ENCODE measurements at regions not wholly inside any gene's neighbourhood (a gene's known extent, or its start where the extent isn't known, plus 50 kb on each side); places are given as distances from the start of the nearest gene placed in this dataset.

- H3K4me1 ChIP-seq (ENCODE audit: control insufficient read depth, insufficient read depth, low read length): no peaks in the 10 kb centered on the region
These were observed 2223.0 kb downstream of the MAT2B start for GRCh38 chr5:165728425-165728824.

GRCh38 chr5:165735388-165735787 is 2230.0 kb downstream of the MAT2B start:
- Histone ChIP-seq H3K27me3 (ENCODE audit: control insufficient read depth, insufficient read depth, low read length) (no peaks in the 10 kb centered on the region), H3K4me3 (ENCODE audit: low read length) (no peak overlapping the region), H3K4me1 (ENCODE audit: control insufficient read depth, insufficient read depth, low read length) (no peaks in the 10 kb centered on the region), H3K9ac (ENCODE audit: low read length) (no peak overlapping the region), H3K36me3 (ENCODE audit: control insufficient read depth, insufficient read depth, low read length) (no peaks in the 10 kb centered on the region), H3K27ac (ENCODE audit: low read depth, low read length) (no peak overlapping the region)

More at GRCh38 chr5:165728425-165728824, 2223.0 kb downstream of the MAT2B start:
- Histone ChIP-seq H3K9ac (ENCODE audit: low read length) (no peak overlapping the region), H3K27ac (ENCODE audit: low read depth, low read length) (no peak overlapping the region), H3K4me3 (ENCODE audit: low read length) (no peak overlapping the region), H3K27me3 (ENCODE audit: control insufficient read depth, insufficient read depth, low read length) (no peaks in the 10 kb centered on the region), H3K36me3 (ENCODE audit: control insufficient read depth, insufficient read depth, low read length) (no peaks in the 10 kb centered on the region)

- Histone ChIP-seq H3K27me3 (ENCODE audit: control insufficient read depth, insufficient read depth, low read length) (no peaks in the 10 kb centered on the region), H3K4me3 (ENCODE audit: low read length) (no peak overlapping the region), H3K4me1 (ENCODE audit: control insufficient read depth, insufficient read depth, low read length) (no peaks in the 10 kb centered on the region), H3K9ac (ENCODE audit: low read length) (no peak overlapping the region), H3K27ac (ENCODE audit: low read depth, low read length) (no peak overlapping the region), H3K36me3 (ENCODE audit: control insufficient read depth, insufficient read depth, low read length) (no peaks in the 10 kb centered on the region)
These were observed 2233.8 kb downstream of the MAT2B start for GRCh38 chr5:165739079-165739741.

GRCh38 chr5:165757791-165758190 is 2252.4 kb downstream of the MAT2B start:
- no peaks in the 10 kb centered on the region for H3K27me3 ChIP-seq (ENCODE audit: control insufficient read depth, insufficient read depth, low read length)
- no peak overlapping the region for H3K4me3 ChIP-seq (ENCODE audit: low read length)
- no peak overlapping the region for H3K27ac ChIP-seq (ENCODE audit: low read depth, low read length)
- H3K9ac ChIP-seq (ENCODE audit: low read length): no peak overlapping the region
- no peaks in the 10 kb centered on the region for H3K4me1 ChIP-seq (ENCODE audit: control insufficient read depth, insufficient read depth, low read length)
- no peaks in the 10 kb centered on the region for H3K36me3 ChIP-seq (ENCODE audit: control insufficient read depth, insufficient read depth, low read length)

- Histone ChIP-seq H3K4me1 (ENCODE audit: control insufficient read depth, insufficient read depth, low read length) (no peaks in the 10 kb centered on the region), H3K27me3 (ENCODE audit: control insufficient read depth, insufficient read depth, low read length) (no peaks in the 10 kb centered on the region), H3K27ac (ENCODE audit: low read depth, low read length) (no peak overlapping the region), H3K36me3 (ENCODE audit: control insufficient read depth, insufficient read depth, low read length) (no peaks in the 10 kb centered on the region), H3K4me3 (ENCODE audit: low read length) (no peak overlapping the region), H3K9ac (ENCODE audit: low read length) (no peak overlapping the region)
These were observed 2269.7 kb downstream of the MAT2B start for GRCh38 chr5:165775111-165775510.

- no peaks in the 10 kb centered on the region for H3K27me3 ChIP-seq (ENCODE audit: control insufficient read depth, insufficient read depth, low read length)
- H3K9ac ChIP-seq (ENCODE audit: low read length): no peak overlapping the region
- H3K4me3 ChIP-seq (ENCODE audit: low read length): no peak overlapping the region
- no peaks in the 10 kb centered on the region for H3K4me1 ChIP-seq (ENCODE audit: control insufficient read depth, insufficient read depth, low read length)
- no peak overlapping the region for H3K27ac ChIP-seq (ENCODE audit: low read depth, low read length)
- no peaks in the 10 kb centered on the region for H3K36me3 ChIP-seq (ENCODE audit: control insufficient read depth, insufficient read depth, low read length)
These were observed 2274.1 kb downstream of the MAT2B start for GRCh38 chr5:165779505-165779904.

- Histone ChIP-seq H3K27ac (ENCODE audit: low read depth, low read length) (no peak overlapping the region), H3K4me1 (ENCODE audit: control insufficient read depth, insufficient read depth, low read length) (no peaks in the 10 kb centered on the region), H3K4me3 (ENCODE audit: low read length) (no peak overlapping the region), H3K36me3 (ENCODE audit: control insufficient read depth, insufficient read depth, low read length) (no peaks in the 10 kb centered on the region), H3K9ac (ENCODE audit: low read length) (no peak overlapping the region), H3K27me3 (ENCODE audit: control insufficient read depth, insufficient read depth, low read length) (no peaks in the 10 kb centered on the region)
These were observed 2275.5 kb downstream of the MAT2B start for GRCh38 chr5:165780901-165781300.

GRCh38 chr5:165781738-165782137 is 2276.3 kb downstream of the MAT2B start:
- H3K4me1 ChIP-seq (ENCODE audit: control insufficient read depth, insufficient read depth, low read length): no peaks in the 10 kb centered on the region

GRCh38 chr5:165783024-165783423 is 2277.6 kb downstream of the MAT2B start:
- no peaks in the 10 kb centered on the region for H3K36me3 ChIP-seq (ENCODE audit: control insufficient read depth, insufficient read depth, low read length)
- H3K27ac ChIP-seq (ENCODE audit: low read depth, low read length): no peak overlapping the region
- no peaks in the 10 kb centered on the region for H3K4me1 ChIP-seq (ENCODE audit: control insufficient read depth, insufficient read depth, low read length)
- H3K4me3 ChIP-seq (ENCODE audit: low read length): no peak overlapping the region
- H3K9ac ChIP-seq (ENCODE audit: low read length): no peak overlapping the region
- no peaks in the 10 kb centered on the region for H3K27me3 ChIP-seq (ENCODE audit: control insufficient read depth, insufficient read depth, low read length)

More at GRCh38 chr5:165781738-165782137, 2276.3 kb downstream of the MAT2B start:
- no peak overlapping the region for H3K4me3 ChIP-seq (ENCODE audit: low read length)
- no peaks in the 10 kb centered on the region for H3K27me3 ChIP-seq (ENCODE audit: control insufficient read depth, insufficient read depth, low read length)
- no peak overlapping the region for H3K27ac ChIP-seq (ENCODE audit: low read depth, low read length)
- no peak overlapping the region for H3K9ac ChIP-seq (ENCODE audit: low read length)
- H3K36me3 ChIP-seq (ENCODE audit: control insufficient read depth, insufficient read depth, low read length): no peaks in the 10 kb centered on the region

- Histone ChIP-seq H3K36me3 (ENCODE audit: control insufficient read depth, insufficient read depth, low read length) (no peaks in the 10 kb centered on the region), H3K27ac (ENCODE audit: low read depth, low read length) (no peak overlapping the region), H3K9ac (ENCODE audit: low read length) (no peak overlapping the region), H3K27me3 (ENCODE audit: control insufficient read depth, insufficient read depth, low read length) (no peaks in the 10 kb centered on the region), H3K4me1 (ENCODE audit: control insufficient read depth, insufficient read depth, low read length) (no peaks in the 10 kb centered on the region), H3K4me3 (ENCODE audit: low read length) (no peak overlapping the region)
These were observed 2280.7 kb downstream of the MAT2B start for GRCh38 chr5:165786073-165786472.

- H3K9ac ChIP-seq (ENCODE audit: low read length): no peak overlapping the region
These were observed 2289.7 kb downstream of the MAT2B start for GRCh38 chr5:165795073-165795472.

GRCh38 chr5:165805756-165806155 is 2300.3 kb downstream of the MAT2B start:
- no peak overlapping the region for H3K9ac ChIP-seq (ENCODE audit: low read length)
- H3K4me1 ChIP-seq (ENCODE audit: control insufficient read depth, insufficient read depth, low read length): no peaks in the 10 kb centered on the region
- H3K27ac ChIP-seq (ENCODE audit: low read depth, low read length): no peak overlapping the region
- H3K27me3 ChIP-seq (ENCODE audit: control insufficient read depth, insufficient read depth, low read length): no peaks in the 10 kb centered on the region
- H3K4me3 ChIP-seq (ENCODE audit: low read length): no peak overlapping the region
- no peaks in the 10 kb centered on the region for H3K36me3 ChIP-seq (ENCODE audit: control insufficient read depth, insufficient read depth, low read length)

More at GRCh38 chr5:165795073-165795472, 2289.7 kb downstream of the MAT2B start:
- Histone ChIP-seq H3K27me3 (ENCODE audit: control insufficient read depth, insufficient read depth, low read length) (no peaks in the 10 kb centered on the region), H3K4me1 (ENCODE audit: control insufficient read depth, insufficient read depth, low read length) (no peaks in the 10 kb centered on the region), H3K36me3 (ENCODE audit: control insufficient read depth, insufficient read depth, low read length) (no peaks in the 10 kb centered on the region), H3K4me3 (ENCODE audit: low read length) (no peak overlapping the region), H3K27ac (ENCODE audit: low read depth, low read length) (no peak overlapping the region)

GRCh38 chr5:165808335-165808734 is 2302.9 kb downstream of the MAT2B start:
- Histone ChIP-seq H3K9ac (ENCODE audit: low read length) (no peak overlapping the region), H3K4me3 (ENCODE audit: low read length) (no peak overlapping the region), H3K27ac (ENCODE audit: low read depth, low read length) (no peak overlapping the region), H3K36me3 (ENCODE audit: control insufficient read depth, insufficient read depth, low read length) (no peaks in the 10 kb centered on the region), H3K4me1 (ENCODE audit: control insufficient read depth, insufficient read depth, low read length) (no peaks in the 10 kb centered on the region), H3K27me3 (ENCODE audit: control insufficient read depth, insufficient read depth, low read length) (no peaks in the 10 kb centered on the region)

Measured in rectal smooth muscle tissue (tissue), 1 donor.